NT2/D1 (cell line): ENCODE measurements at regions not wholly inside any gene's neighbourhood (a gene's known extent, or its start where the extent isn't known, plus 50 kb on each side); places are given as distances from the start of the nearest gene placed in this dataset.
"Not testable (repeated sequence)": the region's sequence is repeated elsewhere in the genome, so short reads cannot be mapped to it uniquely, and the experiment has no call there.

ENCODE experiments used
- DNase-seq: peaks from one replicate; pipeline ENCODE4 v3.0.0-alpha.2; 2011; ENCODE audit warnings: low read depth, low spot score
- H3K27me3 ChIP-seq: 2 replicates; pipeline ENCODE4 v1.6.0; 2011; ENCODE audit warnings: mild to moderate bottlenecking; ENCODE audit not compliant: insufficient read length, insufficient read depth
- H3K36me3 ChIP-seq: 2 replicates; pipeline ENCODE4 v1.6.1; 2011; ENCODE audit warnings: mild to moderate bottlenecking, low read length, mixed read lengths; ENCODE audit not compliant: insufficient read depth, insufficient read length
- H3K4me1 ChIP-seq: 2 replicates; pipeline ENCODE4 v1.5.1; 2011; ENCODE audit not compliant: insufficient read depth, insufficient read length
- H3K4me3 ChIP-seq: 2 replicates; pipeline ENCODE4 v1.5.1; 2011; ENCODE audit warnings: low read depth; ENCODE audit not compliant: insufficient read length
- H3K9ac ChIP-seq: 2 replicates; pipeline ENCODE4 v1.6.0; 2011; ENCODE audit warnings: low read depth; ENCODE audit not compliant: insufficient read length
- H3K9me3 ChIP-seq: 2 replicates; pipeline ENCODE4 v1.5.1; 2011; ENCODE audit warnings: mild to moderate bottlenecking, low read length; ENCODE audit not compliant: insufficient read depth
- SUZ12 ChIP-seq: IDR thresholded peaks from 2 replicates; pipeline ENCODE4 v1.6.1; 2011; ENCODE audit not compliant: insufficient read length, insufficient read depth; ENCODE audit errors: extremely low read depth
- YY1 ChIP-seq: IDR thresholded peaks from 2 replicates; pipeline ENCODE4 v1.6.1; 2011; ENCODE audit not compliant: insufficient read length, insufficient read depth
- ZNF274 ChIP-seq: IDR thresholded peaks from 2 replicates; pipeline ENCODE4 v1.6.1; 2011; ENCODE audit warnings: mild to moderate bottlenecking, low read depth, low read length

DNA sequence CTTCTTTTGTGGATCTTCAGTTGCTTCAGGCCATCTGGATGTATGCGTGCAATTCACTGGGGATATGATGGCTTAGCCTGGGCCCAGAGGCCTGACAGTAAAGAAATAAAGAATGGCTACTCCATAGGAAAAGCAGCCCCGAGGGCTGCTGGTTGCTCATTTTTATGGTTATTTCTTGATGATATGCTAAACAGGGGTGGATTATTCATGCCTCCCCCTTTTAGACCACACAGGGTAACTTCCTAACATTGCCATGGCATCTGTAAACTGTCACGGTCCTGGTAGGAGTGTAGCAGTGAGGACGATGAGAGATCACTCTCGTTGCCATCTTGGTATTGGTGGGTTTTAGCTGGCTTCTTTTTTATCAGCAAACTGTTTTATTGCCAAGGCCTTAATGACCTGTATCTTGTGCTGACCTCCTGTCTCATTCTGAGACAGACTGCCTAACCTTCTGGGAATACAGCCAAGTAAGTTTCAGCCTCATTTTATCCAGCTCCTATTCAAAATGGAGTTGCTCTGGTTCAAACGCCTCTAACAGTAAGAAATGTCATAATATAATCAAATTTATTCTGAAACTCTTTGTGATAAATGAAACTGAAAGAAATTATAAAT lies 60.5 kb downstream of the DSEL start:
- H3K9ac ChIP-seq = no peak overlapping the region
- H3K4me3 ChIP-seq = no peak overlapping the region
- no peaks in the 10 kb centered on the region for H3K4me1 ChIP-seq
- H3K9me3 ChIP-seq = no peaks in the 10 kb centered on the region
- peak; percentile 22 for DNase-seq
- no peaks in the 10 kb centered on the region for H3K36me3 ChIP-seq
- TF ChIP-seq ZNF274 = no peak
- TF ChIP-seq YY1 = no peak
- no peak for TF ChIP-seq SUZ12
- no peaks in the 10 kb centered on the region for H3K27me3 ChIP-seq

DNA sequence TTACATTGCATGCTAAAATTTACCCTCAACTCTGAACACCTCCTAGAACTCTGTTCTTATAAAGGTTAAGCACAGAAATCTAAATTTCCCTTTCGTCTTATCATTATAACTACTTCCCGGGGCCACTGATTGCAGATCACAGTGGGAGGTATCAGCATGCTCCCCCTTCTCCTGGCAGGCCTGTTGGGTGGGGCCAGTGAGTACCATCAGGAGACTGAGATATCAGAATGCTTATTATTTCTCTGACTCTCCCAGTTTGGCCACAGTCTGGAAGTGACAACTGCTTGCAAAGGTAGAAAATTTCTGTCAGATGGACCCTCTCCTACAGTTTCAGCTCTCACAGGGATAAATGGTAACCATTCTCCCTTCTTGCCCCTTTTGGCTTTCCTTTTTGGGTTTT lies 62.6 kb downstream of the DSEL start:
- TF ChIP-seq YY1 (no peak), SUZ12 (no peak), ZNF274 (no peak)
- Histone ChIP-seq H3K4me1 (no peaks in the 10 kb centered on the region), H3K36me3 (no peaks in the 10 kb centered on the region), H3K27me3 (no peaks in the 10 kb centered on the region), H3K9me3 (no peaks in the 10 kb centered on the region), H3K4me3 (no peak overlapping the region), H3K9ac (no peak overlapping the region)
- no peak for DNase-seq

DNA sequence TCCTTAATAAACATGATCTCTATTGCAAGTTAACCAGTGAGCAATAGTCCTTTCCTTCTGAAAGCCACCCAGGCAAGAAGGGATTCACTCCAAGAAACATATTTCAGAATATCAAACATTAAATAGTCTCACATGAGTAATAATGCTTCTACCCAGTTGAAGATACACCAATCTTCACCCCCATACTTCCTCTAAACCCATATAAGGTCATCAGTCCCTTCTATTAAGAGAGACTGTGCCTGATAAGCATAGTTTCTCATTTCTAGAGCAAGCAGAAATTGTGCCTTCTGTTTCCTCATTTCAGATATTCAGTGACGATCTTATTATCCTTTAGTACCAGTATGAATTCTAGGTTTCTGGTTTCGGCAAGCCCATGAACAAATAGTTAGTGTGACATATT lies 64.6 kb downstream of the DSEL start:
- H3K4me1 ChIP-seq = no peaks in the 10 kb centered on the region
- no peak for TF ChIP-seq ZNF274
- TF ChIP-seq YY1 = no peak
- no peak for TF ChIP-seq SUZ12
- H3K27me3 ChIP-seq = no peaks in the 10 kb centered on the region
- no peak overlapping the region for H3K4me3 ChIP-seq
- no peaks in the 10 kb centered on the region for H3K9me3 ChIP-seq
- no peak overlapping the region for H3K9ac ChIP-seq
- no peaks in the 10 kb centered on the region for H3K36me3 ChIP-seq
- no peak for DNase-seq

DNA sequence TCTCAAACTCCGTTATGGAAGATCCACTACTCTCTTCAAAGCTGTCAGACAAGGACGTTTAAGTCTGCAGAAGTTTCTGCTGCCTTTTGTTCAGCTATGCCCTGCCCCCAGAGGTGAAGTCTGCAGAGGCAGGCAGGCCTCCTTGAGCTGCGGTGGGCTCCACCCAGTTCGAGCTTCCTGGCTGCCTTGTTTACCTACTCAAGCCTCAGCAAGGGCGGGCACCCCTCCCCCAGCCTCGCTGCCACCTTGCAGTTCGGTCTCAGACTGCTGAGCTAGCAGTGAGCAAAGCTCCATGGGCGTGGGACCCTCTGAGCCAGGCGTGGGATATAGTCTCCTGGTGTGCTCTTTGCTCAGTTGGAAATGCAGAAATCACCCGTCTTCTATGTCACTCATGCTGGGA lies 65.4 kb downstream of the DSEL start:
- not testable (repeated sequence) for H3K4me3 ChIP-seq, H3K4me1 ChIP-seq, DNase-seq, H3K9ac ChIP-seq, H3K27me3 ChIP-seq, H3K9me3 ChIP-seq, H3K36me3 ChIP-seq

DNA sequence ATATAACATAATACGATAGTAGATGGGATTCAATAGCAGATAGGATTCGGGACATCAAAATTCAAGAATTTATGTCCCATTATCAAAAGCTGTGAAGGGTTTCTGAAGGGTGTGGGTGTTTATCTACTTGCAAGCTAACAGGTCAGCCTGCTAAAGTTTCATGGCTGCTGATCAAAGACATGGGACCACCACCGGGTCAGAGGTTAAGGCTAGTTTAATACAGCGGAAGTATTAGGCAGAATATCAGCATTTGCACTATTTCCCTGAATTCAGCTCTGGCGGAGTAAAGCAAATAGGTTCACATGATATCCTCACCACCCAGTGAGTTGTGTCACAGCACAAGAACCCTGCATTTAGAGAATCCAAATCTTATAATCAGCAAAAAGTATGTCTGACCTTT lies 82.5 kb downstream of the DSEL start:
- Histone ChIP-seq H3K27me3 (no peaks in the 10 kb centered on the region), H3K4me1 (no peaks in the 10 kb centered on the region), H3K4me3 (no peak overlapping the region), H3K9me3 (no peaks in the 10 kb centered on the region), H3K36me3 (no peaks in the 10 kb centered on the region), H3K9ac (no peak overlapping the region)
- TF ChIP-seq ZNF274 = no peak
- no peak for TF ChIP-seq YY1
- no peak for TF ChIP-seq SUZ12
- no peak for DNase-seq

DNA sequence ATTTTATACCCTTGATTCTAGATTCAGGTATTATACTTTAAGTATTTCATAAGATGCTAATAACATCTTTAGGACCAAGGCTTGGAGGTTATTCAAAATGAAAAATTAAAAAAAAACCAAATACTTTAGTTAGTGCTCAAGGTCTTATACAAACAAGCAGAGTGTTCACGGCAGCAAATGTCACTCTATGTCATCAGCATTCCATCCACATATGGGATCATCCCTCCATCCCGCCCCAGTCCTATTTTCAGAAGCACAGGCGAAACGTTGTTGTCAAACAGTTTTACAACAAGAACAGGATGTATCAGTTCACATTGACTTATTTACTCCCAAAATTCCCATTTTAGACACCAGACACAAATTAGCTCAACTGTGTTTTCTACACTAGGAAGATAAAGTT lies 83.7 kb downstream of the DSEL start:
- Histone ChIP-seq H3K9ac (no peak overlapping the region), H3K4me1 (no peaks in the 10 kb centered on the region), H3K27me3 (no peaks in the 10 kb centered on the region), H3K36me3 (no peaks in the 10 kb centered on the region), H3K4me3 (no peak overlapping the region), H3K9me3 (no peaks in the 10 kb centered on the region)
- TF ChIP-seq ZNF274 = no peak
- TF ChIP-seq SUZ12 = no peak
- no peak for TF ChIP-seq YY1
- no peak for DNase-seq

DNA sequence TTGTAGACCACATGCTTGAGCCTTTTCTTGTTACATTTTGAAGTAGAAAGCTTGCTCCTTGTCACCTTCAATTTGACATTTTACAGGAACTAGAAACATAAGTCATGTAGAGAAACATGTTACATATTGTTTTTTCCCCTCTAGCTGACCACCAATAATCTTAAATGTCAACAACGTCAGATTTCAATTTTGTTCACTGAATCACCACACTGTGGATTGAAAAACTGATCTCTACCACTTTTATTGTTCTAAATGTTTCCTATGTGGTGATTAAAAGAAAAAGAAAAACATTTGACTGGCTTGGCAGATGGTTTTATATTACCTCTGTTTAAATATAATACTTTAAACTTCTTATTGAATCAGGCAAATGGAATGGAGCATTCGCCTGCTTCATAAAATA lies 87.7 kb downstream of the DSEL start:
- no peaks in the 10 kb centered on the region for H3K4me1 ChIP-seq
- DNase-seq = no peak
- no peak overlapping the region for H3K4me3 ChIP-seq
- no peaks in the 10 kb centered on the region for H3K36me3 ChIP-seq
- H3K9ac ChIP-seq = no peak overlapping the region
- no peaks in the 10 kb centered on the region for H3K27me3 ChIP-seq
- no peaks in the 10 kb centered on the region for H3K9me3 ChIP-seq
- TF ChIP-seq YY1 (no peak), SUZ12 (no peak), ZNF274 (no peak)

DNA sequence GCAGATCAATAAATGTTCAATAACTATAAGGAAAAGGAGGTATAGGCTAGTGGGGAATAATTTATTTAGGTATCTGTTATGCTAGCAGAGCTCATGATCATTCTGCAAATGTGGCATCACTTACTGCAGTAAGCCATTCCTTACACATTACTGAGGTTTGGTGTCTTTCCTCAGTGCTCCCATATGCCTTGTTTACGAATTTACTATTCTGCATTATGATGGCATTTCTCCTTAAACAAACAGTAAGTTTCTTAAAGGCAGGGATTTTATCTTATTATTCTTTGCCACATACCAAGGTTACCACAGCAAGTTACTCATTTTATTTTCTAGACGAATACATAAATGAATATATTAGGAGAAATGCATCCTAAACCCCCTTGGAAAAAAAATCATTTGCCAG lies 88.4 kb downstream of the DSEL start:
- no peaks in the 10 kb centered on the region for H3K27me3 ChIP-seq
- no peaks in the 10 kb centered on the region for H3K4me1 ChIP-seq
- TF ChIP-seq SUZ12 = no peak
- TF ChIP-seq YY1 = no peak
- TF ChIP-seq ZNF274 = no peak
- no peaks in the 10 kb centered on the region for H3K9me3 ChIP-seq
- no peaks in the 10 kb centered on the region for H3K36me3 ChIP-seq
- DNase-seq = no peak
- no peak overlapping the region for H3K4me3 ChIP-seq
- no peak overlapping the region for H3K9ac ChIP-seq
